ENCODE measurements at regions not wholly inside any gene's neighbourhood (a gene's known extent, or its start where the extent isn't known, plus 50 kb on each side); places are given as distances from the start of the nearest gene placed in this dataset.

- TF ChIP-seq ESRRA (IDR thresholded peaks at IDR 0.05; ENCODE audit: borderline replicate concordance, low read length) = no peak
- no peak for TF ChIP-seq HMGXB4 (CRISPR knock-in tag; IDR thresholded peaks at IDR 0.05; ENCODE audit: borderline replicate concordance)
- no peak for TF ChIP-seq CTCF (IDR thresholded peaks at IDR 0.05)
- TF ChIP-seq CHD2 (IDR thresholded peaks at IDR 0.05; ENCODE audit: low read length, partially characterized antibody) = no peak
- no peak for TF ChIP-seq KDM5A (IDR thresholded peaks at IDR 0.05)
- no peak for TF ChIP-seq SMC3 (IDR thresholded peaks at IDR 0.05)
- TF ChIP-seq EP300 (IDR thresholded peaks at IDR 0.05) = no peak
- no peak for TF ChIP-seq NPAS2 (CRISPR knock-in tag; IDR thresholded peaks at IDR 0.05; ENCODE audit: borderline replicate concordance)
- no peak for TF ChIP-seq HES2 (IDR thresholded peaks at IDR 0.05)
- no peak for TF ChIP-seq USF2 (IDR thresholded peaks at IDR 0.05)
These were observed 54.6 kb upstream of the ECHDC1 start for GRCh38 chr6:127397729-127398630.

All from A549 (cell line).